WTC11 (cell line): ENCODE measurements at regions not wholly inside any gene's neighbourhood (a gene's known extent, or its start where the extent isn't known, plus 50 kb on each side); places are given as distances from the start of the nearest gene placed in this dataset.

Source experiments
- ATAC-seq: fragments of 200-7000 bp; cut with Tn5 transposase; 2 replicates; pipeline ENCODE4 v1.10.0; 2021; ENCODE audit warnings: mild to moderate bottlenecking, moderate library complexity
- CTCF ChIA-PET: fragments of 300-600 bp; sonication (Branson Sonifier 250); formaldehyde crosslinking; loops from one replicate; lab custom pipeline; 2021; ENCODE audit warnings: antibody characterized with exemption; lab: Charles Lee
- POLR2A ChIA-PET: fragments of 350-600 bp; sonication (Branson Sonifier 250); formaldehyde crosslinking; loops from one replicate; lab custom pipeline; 2021; ENCODE audit warnings: antibody characterized with exemption; lab: Charles Lee
- DNase-seq: peaks from one replicate; pipeline ENCODE4 v3.0.0; 2021; ENCODE audit warnings: low spot score
- H3K27ac Mint-ChIP-seq: 2 replicates; pipeline ENCODE4 v1.8.0; 2021; ENCODE audit warnings: mixed read lengths
- H3K27me3 Mint-ChIP-seq: 2 replicates; pipeline ENCODE4 v1.8.0; 2021; ENCODE audit warnings: low read depth, mild to moderate bottlenecking, moderate library complexity, mixed read lengths
- H3K36me3 Mint-ChIP-seq: 2 replicates; pipeline ENCODE4 v1.8.0; 2021; ENCODE audit warnings: mixed read lengths
- H3K4me1 Mint-ChIP-seq: 2 replicates; pipeline ENCODE4 v1.8.0; 2022; ENCODE audit warnings: mixed read lengths
- H3K4me3 Mint-ChIP-seq: 2 replicates; pipeline ENCODE4 v1.8.0; 2021; ENCODE audit warnings: mild to moderate bottlenecking, moderate library complexity, mixed read lengths
- H3K9me3 Mint-ChIP-seq: 2 replicates; pipeline ENCODE4 v1.8.0; 2021; ENCODE audit warnings: mixed read lengths
- CBFB ChIP-seq: sonication (generic); formaldehyde crosslinking; IDR thresholded peaks from 2 replicates; pipeline ENCODE4 v1.8.1; 2022; ENCODE audit warnings: mild to moderate bottlenecking, low read depth, missing genetic modification reagents
- CREB1 ChIP-seq: sonication (generic); formaldehyde crosslinking; IDR thresholded peaks from 2 replicates; pipeline ENCODE4 v1.8.0; 2023; ENCODE audit warnings: mild to moderate bottlenecking, missing genetic modification reagents
- E2F4 ChIP-seq: sonication (generic); formaldehyde crosslinking; IDR thresholded peaks from 2 replicates; pipeline ENCODE4 v1.8.1; 2022; ENCODE audit warnings: low read depth, mild to moderate bottlenecking, moderate library complexity, missing genetic modification reagents, borderline replicate concordance
- FOXK1 ChIP-seq: sonication (generic); formaldehyde crosslinking; IDR thresholded peaks from 2 replicates; pipeline ENCODE4 v1.8.0; 2022; ENCODE audit warnings: mild to moderate bottlenecking, moderate library complexity, missing genetic modification reagents
- GABPB1 ChIP-seq: sonication (generic); formaldehyde crosslinking; IDR thresholded peaks from 2 replicates; pipeline ENCODE4 v1.8.1; 2023; ENCODE audit warnings: mild to moderate bottlenecking, missing genetic modification reagents
- HMGA2 ChIP-seq: fragments of 250-450 bp; sonication (Bioruptor Pico); IDR thresholded peaks from 2 replicates; pipeline ENCODE4 v1.4.0; 2021; ENCODE audit warnings: mild to moderate bottlenecking, moderate library complexity
- JUN ChIP-seq: sonication (generic); formaldehyde crosslinking; IDR thresholded peaks from 2 replicates; pipeline ENCODE4 v1.8.0; 2023; ENCODE audit warnings: mild to moderate bottlenecking, missing genetic modification reagents
- SMAD3 ChIP-seq: sonication (generic); formaldehyde crosslinking; IDR thresholded peaks from 2 replicates; pipeline ENCODE4 v1.8.0; 2022; ENCODE audit warnings: missing genetic modification reagents, mild to moderate bottlenecking, borderline replicate concordance
- SMAD4 ChIP-seq: sonication (generic); formaldehyde crosslinking; IDR thresholded peaks from 2 replicates; pipeline ENCODE4 v1.8.0; 2022; ENCODE audit warnings: mild to moderate bottlenecking, missing genetic modification reagents
- TCF7 ChIP-seq: sonication (generic); formaldehyde crosslinking; IDR thresholded peaks from 2 replicates; pipeline ENCODE4 v1.8.0; 2022; ENCODE audit warnings: mild to moderate bottlenecking, low read depth, missing genetic modification reagents, moderate library complexity
- ZNF263 ChIP-seq: sonication (generic); formaldehyde crosslinking; IDR thresholded peaks from 2 replicates; pipeline ENCODE4 v1.8.1; 2022; ENCODE audit warnings: low read depth, mild to moderate bottlenecking, moderate library complexity, missing genetic modification reagents
- ZNF416 ChIP-seq: fragments of 250-450 bp; sonication (Bioruptor Pico); IDR thresholded peaks from 2 replicates; pipeline ENCODE4 v1.9.0; 2021; ENCODE audit warnings: mild to moderate bottlenecking, inconsistent platforms
- TF ChIP-seq, protein P1 (sequence below): sonication (generic); formaldehyde crosslinking; IDR thresholded peaks from 2 replicates; pipeline ENCODE4 v1.8.1; 2023; ENCODE audit warnings: mild to moderate bottlenecking, moderate library complexity, missing genetic modification reagents
- TF ChIP-seq, protein P2 (sequence below): fragments of 250-450 bp; sonication (Bioruptor Pico); IDR thresholded peaks from 2 replicates; pipeline ENCODE4 v1.8.0; 2021; ENCODE audit warnings: mild to moderate bottlenecking
- TF ChIP-seq, protein P3 (sequence below): fragments of 200-600 bp; IDR thresholded peaks from 2 replicates; pipeline ENCODE4 v1.8.0; 2022; ENCODE audit warnings: antibody characterized with exemption
- TF ChIP-seq, protein P4 (sequence below): sonication (generic); formaldehyde crosslinking; conservative IDR thresholded peaks from 2 replicates; pipeline ENCODE4 v1.8.1; 2023; ENCODE audit warnings: mild to moderate bottlenecking, low read depth, missing genetic modification reagents, moderate library complexity

- TF ChIP-seq, protein P1, sequence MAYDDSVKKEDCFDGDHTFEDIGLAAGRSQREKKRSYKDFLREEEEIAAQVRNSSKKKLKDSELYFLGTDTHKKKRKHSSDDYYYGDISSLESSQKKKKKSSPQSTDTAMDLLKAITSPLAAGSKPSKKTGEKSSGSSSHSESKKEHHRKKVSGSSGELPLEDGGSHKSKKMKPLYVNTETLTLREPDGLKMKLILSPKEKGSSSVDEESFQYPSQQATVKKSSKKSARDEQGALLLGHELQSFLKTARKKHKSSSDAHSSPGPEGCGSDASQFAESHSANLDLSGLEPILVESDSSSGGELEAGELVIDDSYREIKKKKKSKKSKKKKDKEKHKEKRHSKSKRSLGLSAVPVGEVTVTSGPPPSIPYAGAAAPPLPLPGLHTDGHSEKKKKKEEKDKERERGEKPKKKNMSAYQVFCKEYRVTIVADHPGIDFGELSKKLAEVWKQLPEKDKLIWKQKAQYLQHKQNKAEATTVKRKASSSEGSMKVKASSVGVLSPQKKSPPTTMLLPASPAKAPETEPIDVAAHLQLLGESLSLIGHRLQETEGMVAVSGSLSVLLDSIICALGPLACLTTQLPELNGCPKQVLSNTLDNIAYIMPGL = no peak
- no peak for TF ChIP-seq GABPB1 (CRISPR knock-in tag)
- TF ChIP-seq TCF7 = no peak
Observed at GRCh38 chr2:180872255-180872654, 108.2 kb upstream of the UBE2E3 start (continued).

- no peaks in the 10 kb centered on the region for H3K4me1 Mint-ChIP-seq
- DNase-seq = no peak
- H3K27me3 Mint-ChIP-seq = no peaks in the 10 kb centered on the region
- TF ChIP-seq FOXK1 (CRISPR knock-in tag) (no peak), ZNF416 (CRISPR knock-in tag) (no peak), CREB1 (CRISPR knock-in tag) (no peak), JUN (CRISPR knock-in tag) (no peak), E2F4 (no peak), SMAD3 (CRISPR knock-in tag) (no peak), HMGA2 (no peak), ZNF263 (CRISPR knock-in tag) (no peak), SMAD4 (no peak)
- TF ChIP-seq, protein P2, sequence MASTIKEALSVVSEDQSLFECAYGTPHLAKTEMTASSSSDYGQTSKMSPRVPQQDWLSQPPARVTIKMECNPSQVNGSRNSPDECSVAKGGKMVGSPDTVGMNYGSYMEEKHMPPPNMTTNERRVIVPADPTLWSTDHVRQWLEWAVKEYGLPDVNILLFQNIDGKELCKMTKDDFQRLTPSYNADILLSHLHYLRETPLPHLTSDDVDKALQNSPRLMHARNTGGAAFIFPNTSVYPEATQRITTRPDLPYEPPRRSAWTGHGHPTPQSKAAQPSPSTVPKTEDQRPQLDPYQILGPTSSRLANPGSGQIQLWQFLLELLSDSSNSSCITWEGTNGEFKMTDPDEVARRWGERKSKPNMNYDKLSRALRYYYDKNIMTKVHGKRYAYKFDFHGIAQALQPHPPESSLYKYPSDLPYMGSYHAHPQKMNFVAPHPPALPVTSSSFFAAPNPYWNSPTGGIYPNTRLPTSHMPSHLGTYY (CRISPR knock-in tag) = no peak
- TF ChIP-seq, protein P3, sequence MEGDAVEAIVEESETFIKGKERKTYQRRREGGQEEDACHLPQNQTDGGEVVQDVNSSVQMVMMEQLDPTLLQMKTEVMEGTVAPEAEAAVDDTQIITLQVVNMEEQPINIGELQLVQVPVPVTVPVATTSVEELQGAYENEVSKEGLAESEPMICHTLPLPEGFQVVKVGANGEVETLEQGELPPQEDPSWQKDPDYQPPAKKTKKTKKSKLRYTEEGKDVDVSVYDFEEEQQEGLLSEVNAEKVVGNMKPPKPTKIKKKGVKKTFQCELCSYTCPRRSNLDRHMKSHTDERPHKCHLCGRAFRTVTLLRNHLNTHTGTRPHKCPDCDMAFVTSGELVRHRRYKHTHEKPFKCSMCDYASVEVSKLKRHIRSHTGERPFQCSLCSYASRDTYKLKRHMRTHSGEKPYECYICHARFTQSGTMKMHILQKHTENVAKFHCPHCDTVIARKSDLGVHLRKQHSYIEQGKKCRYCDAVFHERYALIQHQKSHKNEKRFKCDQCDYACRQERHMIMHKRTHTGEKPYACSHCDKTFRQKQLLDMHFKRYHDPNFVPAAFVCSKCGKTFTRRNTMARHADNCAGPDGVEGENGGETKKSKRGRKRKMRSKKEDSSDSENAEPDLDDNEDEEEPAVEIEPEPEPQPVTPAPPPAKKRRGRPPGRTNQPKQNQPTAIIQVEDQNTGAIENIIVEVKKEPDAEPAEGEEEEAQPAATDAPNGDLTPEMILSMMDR = no peak
- TF ChIP-seq, protein P4, sequence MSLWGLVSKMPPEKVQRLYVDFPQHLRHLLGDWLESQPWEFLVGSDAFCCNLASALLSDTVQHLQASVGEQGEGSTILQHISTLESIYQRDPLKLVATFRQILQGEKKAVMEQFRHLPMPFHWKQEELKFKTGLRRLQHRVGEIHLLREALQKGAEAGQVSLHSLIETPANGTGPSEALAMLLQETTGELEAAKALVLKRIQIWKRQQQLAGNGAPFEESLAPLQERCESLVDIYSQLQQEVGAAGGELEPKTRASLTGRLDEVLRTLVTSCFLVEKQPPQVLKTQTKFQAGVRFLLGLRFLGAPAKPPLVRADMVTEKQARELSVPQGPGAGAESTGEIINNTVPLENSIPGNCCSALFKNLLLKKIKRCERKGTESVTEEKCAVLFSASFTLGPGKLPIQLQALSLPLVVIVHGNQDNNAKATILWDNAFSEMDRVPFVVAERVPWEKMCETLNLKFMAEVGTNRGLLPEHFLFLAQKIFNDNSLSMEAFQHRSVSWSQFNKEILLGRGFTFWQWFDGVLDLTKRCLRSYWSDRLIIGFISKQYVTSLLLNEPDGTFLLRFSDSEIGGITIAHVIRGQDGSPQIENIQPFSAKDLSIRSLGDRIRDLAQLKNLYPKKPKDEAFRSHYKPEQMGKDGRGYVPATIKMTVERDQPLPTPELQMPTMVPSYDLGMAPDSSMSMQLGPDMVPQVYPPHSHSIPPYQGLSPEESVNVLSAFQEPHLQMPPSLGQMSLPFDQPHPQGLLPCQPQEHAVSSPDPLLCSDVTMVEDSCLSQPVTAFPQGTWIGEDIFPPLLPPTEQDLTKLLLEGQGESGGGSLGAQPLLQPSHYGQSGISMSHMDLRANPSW (CRISPR knock-in tag) = no peak
- TF ChIP-seq, all 79 proteins: peak for 0
- POLR2A ChIA-PET = no interaction called here
- ATAC-seq = no peak
- Mint-ChIP-seq H3K4me3 (no peak overlapping the region), H3K9me3 (peaks cover 8% of the 10 kb centered on the region), H3K27ac (no peak overlapping the region), H3K36me3 (no peaks in the 10 kb centered on the region)
- CTCF ChIA-PET = no interaction called here
Observed at GRCh38 chr2:180871649-180872048, 108.8 kb upstream of the UBE2E3 start.

DNA sequence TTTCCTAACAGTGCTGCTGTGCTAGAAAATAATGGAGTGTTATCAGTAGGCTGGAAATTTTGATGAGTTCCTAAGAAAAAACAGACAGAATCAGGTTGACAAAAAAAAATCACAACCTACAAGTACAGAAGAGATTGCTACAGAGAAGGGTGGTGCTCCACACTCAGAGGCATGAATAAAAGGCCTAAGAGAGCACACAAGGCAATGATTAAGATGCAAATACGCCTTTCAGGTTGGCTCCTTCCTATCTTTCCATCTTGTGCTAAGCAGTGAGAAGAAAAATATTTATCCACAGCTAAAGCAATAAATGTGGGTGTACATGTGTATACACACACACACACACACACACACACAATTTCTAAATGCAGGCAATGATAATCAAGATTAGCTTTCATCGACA, 130.6 kb upstream of the UBE2E3 start:
- no peak for TF ChIP-seq CBFB (CRISPR knock-in tag)
- no peak overlapping the region for H3K27ac Mint-ChIP-seq
- peak; percentile 73 for ATAC-seq
- no peaks in the 10 kb centered on the region for H3K27me3 Mint-ChIP-seq
- CTCF ChIA-PET = no interaction called here
- H3K4me1 Mint-ChIP-seq = peaks cover 5% of the 10 kb centered on the region
- H3K36me3 Mint-ChIP-seq = no peaks in the 10 kb centered on the region
- no peak overlapping the region for H3K4me3 Mint-ChIP-seq
- no peak for DNase-seq
- POLR2A ChIA-PET = no interaction called here
- H3K9me3 Mint-ChIP-seq = no peaks in the 10 kb centered on the region
